ENCODE measurements at regions not wholly inside any gene's neighbourhood (a gene's known extent, or its start where the extent isn't known, plus 50 kb on each side); places are given as distances from the start of the nearest gene placed in this dataset.

DNA sequence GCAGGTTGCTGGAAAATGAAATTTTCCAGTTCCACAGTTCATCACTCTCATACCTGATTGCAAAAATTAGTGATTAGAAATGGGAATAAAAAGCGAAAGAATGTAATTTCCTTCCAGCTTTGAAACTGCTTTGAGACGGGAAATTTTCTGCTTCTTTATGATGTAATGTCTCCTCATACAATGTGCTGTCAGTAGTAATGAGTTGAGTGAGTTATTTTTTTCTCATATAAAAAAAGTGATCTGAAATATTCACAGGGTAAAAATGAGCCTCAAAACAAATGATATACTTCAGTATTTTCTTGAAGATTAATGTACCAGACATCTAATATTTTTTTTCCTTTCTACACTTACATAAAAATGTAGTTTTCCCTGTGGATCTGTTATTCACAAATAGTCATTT, 179.1 kb upstream of the FAT4 start:
- DNase-seq: no peak

DNA sequence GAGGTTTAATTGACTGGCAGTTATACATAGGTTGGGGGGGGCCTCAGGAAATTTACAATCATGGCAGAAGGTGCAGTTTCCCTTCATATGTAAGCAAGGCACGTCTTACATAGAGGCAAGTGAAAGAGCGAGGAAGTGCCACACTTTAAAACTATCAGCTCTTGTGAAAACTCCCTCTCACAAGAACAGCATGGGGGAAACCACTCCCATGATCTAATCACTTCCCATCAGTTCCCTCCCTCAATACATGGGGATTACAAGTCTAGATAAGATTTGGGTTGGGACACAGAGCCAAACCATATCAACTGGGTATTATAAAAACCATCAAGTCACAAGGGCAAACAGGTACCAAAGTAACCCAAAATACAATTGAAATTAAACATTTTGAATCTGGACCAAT, 182.0 kb upstream of the FAT4 start:
- DNase-seq: no peak

DNA sequence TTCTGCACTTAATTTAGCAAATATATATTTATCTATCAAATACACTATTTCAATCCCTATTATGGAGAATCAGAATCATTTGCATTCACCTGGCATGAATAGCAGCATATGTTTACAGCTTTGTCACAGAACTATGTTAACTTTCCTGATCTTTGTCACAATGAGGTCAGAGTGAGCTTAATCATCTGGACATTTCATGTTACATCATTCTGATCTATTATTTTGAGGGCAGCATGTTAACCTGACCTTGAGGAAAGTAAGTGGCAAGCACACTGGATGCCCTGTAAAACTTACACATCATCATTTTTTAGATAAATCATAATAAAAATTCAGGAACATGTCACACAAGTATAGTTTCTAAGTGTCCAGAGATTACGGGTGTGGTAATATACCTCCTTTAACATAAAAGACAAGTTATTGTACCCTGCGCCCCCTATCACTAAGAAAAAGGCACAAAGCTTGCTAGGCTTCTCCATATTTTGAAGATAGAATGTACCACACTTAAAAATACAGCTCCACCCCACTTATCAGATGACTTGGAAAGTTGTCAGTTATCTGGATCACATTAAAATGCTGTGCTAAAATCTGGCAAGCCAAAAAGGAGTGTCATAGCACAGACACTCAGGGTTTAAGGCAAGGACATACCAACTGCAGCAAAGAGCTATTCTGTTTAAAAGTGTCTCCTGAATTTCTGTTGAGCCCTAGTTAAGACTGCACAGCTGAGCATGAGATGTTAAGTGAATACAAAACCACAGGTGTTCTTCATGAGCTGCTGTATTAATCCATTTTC, 182.7 kb upstream of the FAT4 start:
- DNase-seq: no peak

DNA sequence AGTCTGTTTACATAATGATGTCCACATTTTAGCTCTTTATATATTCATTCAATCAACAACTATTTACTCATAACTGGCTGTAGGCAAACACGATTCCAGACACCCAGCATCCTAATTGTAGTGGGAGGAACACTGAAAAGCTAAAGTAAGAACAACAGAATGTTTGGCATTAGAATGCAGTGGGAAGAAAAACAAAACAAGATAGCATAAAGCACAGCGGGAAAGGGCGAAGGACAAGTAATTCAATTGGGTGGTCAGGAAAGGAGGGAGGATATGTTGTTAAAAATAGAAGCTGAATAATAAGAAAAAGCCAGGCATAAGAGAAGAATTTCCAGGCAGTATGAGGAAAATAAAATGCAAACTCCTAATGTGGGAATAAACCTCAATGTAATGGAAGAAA, 189.5 kb upstream of the FAT4 start:
- DNase-seq: no peak

DNA sequence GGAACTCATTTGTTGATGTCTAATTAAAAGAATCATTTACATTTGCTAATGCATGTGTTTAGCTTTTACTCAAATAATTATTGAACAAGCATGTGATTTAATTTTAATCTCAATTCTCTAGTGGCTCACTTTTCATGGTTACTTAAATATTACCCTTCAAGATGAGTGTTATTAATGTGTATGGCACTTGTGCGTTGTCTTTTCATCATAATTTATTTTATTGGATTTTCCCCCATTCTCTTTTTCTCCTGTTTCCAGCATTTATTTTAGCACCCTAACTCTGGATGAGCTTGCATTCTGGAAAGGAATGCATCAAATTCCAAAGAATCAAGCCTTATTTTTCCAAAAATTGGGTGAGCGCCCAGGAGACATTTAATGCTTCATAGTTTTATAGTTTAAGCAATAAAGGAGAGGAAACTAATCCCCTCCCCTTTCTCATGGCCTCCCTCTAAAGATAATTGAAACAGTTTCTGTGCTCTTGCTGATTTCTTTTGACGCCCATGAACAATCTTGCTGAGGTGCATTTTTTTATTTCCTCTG, 191.1 kb upstream of the FAT4 start:
- DNase-seq: no peak

GRCh38 chr4:125121581-125121980, 193.2 kb upstream of the FAT4 start:
- DNase-seq: no peak

DNA sequence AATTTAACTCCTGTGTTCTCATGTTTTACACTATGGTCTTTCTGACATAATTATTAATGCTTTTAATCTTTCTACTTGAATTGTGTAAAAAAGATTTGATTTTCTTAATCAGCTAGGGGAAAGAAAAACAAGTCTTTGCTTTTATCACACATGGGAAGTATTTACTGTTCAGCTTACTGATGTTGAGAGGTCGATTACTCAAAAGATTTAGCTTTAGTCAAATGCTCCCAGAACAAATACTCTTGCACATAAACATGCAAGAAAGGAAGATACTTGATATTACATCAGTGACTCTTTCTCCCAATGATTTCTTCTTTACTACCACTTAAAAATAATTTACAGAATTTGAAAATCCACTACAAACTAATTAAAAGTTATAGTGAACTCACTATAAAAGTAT, 198.3 kb upstream of the FAT4 start:
- DNase-seq: no peak

DNA sequence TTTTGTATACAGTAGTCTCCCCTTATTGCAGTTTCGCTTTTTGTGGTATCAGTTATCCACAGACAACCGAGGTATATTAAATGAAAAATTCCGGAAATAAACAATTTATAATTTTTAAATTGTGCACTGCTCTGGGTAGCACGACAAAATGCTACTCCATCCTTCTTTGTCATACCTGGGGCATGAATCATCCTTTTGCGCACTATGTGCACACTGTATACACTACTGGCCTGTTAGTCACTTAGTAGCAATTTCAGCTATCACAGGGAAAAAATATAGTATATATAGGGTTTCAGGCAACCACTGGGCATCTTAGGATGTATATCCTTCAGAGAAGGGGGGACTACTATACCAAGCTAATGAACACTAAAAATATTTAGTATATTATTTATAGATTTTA, 198.8 kb upstream of the FAT4 start:
- no peak for DNase-seq

- DNase-seq: no peak
Measured at GRCh38 chr4:125115476-125115875, 199.3 kb upstream of the FAT4 start.

DNA sequence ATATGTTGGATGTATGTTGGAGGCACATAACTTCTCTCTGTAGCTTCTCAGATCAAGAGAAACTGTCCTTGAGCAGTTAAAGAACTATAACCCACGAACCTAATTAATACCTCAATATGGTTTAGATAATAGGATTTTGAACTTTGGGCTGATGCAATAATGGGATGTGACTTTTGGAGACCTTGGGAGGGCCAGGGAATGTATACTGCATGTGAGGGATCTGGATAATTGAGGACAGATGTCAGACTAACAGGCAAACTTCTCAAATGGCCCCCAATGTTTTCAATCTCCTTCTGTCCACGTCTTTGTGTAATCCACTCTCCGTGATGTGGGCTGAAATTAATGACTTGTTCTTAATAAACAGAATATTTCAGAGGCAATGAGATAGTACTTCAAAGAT, 202.2 kb upstream of the FAT4 start:
- DNase-seq: no peak

DNA sequence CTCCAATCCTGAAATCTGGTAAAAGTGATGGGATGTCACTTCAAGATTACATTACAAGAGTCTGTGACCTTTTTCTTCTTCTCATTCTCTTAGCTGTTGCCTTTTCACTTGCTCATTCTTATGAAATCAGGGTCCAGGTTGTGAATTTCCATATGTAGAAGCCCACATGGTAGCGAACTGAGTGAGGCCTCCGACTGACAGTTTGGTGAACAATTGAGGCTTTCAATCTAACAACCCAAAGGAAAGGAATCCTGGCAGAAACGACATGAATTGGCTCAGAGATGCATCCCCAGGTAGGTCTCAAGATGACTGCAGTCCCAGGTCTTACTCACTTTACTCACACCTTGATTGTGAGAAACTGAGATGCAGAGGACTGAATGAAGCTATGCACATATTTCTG, 203.4 kb upstream of the FAT4 start:
- DNase-seq: no peak

DNA sequence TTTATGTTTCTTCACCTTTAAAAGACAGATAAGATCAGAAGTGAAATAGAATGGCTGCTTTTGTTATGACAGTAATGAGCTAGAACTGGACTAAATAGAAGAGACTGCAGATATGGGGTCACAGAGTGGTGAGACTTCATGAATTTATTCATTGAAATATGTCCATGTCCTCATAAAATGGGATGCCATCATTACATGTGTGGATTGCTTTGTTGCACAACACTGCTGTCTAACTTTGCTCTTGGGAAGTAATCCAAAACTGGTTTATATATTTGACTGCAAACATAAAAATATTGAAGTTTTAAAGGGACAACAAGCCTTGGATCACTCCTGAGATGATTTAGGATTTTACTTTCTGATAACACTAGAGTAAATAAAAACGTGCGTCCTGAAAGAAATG, 209.2 kb upstream of the FAT4 start:
- DNase-seq: no peak

- no peak for DNase-seq
Measured at GRCh38 chr4:125104616-125105015, 210.1 kb upstream of the FAT4 start.

DNA sequence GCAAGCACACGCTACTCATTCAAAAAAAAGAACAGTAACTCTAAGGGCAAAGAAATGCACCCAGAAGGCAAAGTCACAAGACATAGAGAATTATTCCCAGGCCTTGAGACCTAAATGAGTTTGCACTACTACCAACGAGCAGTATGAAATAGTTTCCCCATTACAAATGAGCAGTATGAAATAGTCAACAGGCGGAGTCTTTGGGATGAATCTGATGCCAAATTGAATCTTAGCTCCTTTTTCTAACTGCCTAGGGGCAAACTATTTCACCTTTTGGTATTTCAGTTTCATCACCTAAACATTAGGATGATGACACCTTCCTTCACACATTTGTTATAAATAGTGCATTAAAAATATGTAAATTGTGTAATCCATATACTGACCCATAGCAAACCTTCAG, 213.0 kb upstream of the FAT4 start:
- no peak for DNase-seq

DNA sequence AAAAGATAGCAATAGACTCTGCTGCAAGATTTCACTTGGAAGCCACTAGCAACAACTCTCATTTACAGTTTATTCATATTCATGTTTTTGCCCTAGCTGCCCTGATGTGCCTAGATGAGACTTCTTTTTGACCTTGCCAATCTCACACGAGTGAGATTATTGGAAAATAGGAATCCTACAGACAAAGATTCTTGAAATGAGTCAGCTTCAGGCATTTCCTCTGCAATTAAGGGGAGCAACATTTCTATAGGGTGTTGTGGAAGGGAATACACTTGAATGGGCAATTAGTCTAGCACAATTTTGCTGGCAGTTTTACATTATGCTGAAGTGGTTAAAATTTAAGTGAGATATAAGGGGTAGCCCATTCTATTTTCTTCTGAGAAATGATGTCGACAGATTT, 217.0 kb upstream of the FAT4 start:
- no peak for DNase-seq

DNA sequence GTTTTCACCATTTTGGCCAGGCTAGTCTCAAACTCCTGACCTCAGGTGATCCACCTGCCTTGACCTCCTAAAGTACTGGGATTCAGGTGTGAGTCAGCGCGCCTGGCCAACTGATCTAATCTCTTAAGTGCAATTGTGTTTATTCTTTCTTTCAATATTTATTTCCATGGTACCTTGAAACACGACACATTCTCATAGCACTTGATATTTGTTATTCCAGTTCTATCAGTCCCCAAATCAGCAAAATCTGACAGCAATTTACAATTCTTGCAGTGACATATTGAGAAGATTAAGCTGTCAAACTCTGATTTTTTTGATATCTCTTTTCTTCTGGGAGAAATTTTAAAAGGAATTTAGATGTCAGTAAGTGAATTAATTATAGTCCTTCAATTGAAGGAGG, 218.1 kb upstream of the FAT4 start:
- no peak for DNase-seq

GRCh38 chr4:125091541-125091940, 223.2 kb upstream of the FAT4 start:
- DNase-seq: no peak

- DNase-seq: no peak
Measured at GRCh38 chr4:125091101-125091500, 223.7 kb upstream of the FAT4 start.

GRCh38 chr4:125084608-125085007, 230.1 kb upstream of the FAT4 start:
- no peak for DNase-seq

DNA sequence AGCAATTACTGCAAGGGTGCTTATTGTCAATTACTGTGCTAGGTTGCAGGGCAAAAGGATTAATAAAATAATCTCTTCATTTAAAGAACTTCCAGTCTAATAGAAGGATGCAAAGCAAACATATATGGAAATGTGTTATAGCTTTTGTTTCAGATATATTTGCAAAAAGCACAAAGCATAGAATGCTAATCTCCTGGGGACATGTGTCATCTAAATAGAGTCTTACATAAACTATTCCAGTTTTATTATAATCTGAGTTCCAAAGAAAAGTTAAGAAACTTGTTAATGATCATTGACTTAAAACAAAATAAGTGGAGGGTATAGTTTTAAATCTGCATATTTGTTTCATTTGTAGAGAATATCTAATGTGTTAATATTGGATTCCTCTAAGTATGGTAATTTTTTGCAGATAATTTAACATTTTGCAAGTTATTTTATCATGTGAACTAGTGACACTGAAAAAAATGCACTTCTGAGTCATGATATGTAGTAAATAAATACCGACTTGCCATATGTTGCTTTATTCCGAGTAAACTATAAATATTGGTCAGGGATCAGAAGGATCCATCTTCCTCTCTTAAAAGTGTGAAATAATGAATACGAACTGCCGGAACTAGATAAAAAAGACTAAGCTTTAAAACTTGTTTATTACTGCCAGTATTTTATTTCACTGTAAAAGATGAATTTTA, 231.9 kb upstream of the FAT4 start:
- DNase-seq: no peak

- no peak for DNase-seq
Measured at GRCh38 chr4:125072269-125072668, 242.5 kb upstream of the FAT4 start.

DNA sequence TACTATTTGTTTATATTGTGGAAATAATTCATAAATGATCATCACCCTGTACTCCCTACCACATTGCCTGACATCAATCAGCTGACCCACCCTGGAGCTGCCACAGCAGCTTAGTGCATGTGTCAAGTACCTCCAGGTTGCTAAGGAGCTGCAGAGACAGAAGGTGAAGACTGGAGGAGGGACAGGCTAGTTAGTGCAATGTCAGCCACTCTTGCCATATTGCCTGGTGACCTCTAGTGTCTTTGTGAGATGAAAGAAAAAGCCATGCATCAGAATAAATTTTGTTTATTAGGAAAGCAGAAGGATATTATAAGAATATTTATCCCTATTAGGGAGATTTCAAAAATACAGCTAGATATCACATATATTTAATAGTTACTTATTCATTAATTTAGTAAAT, 243.9 kb upstream of the FAT4 start:
- DNase-seq: no peak

- DNase-seq: no peak
Measured at GRCh38 chr4:125062115-125063050, 252.4 kb upstream of the FAT4 start.
